PC-9 (cell line): ENCODE measurements at regions not wholly inside any gene's neighbourhood (a gene's known extent, or its start where the extent isn't known, plus 50 kb on each side); places are given as distances from the start of the nearest gene placed in this dataset.

ENCODE experiments used
- BruUV-seq: library from RNA; stranded (reverse); fragments of 400-500 nt; replicated peaks from 2 replicates; lab custom pipeline; 2021; lab: Mats Ljungman, UMichigan
- CTCF ChIA-PET: fragments of 300-600 bp; sonication (Branson Sonifier 250); formaldehyde crosslinking; loops from one replicate; lab custom pipeline; 2022; ENCODE audit warnings: antibody characterized with exemption; lab: Charles Lee
- POLR2A ChIA-PET: fragments of 300-600 bp; sonication (Branson Sonifier 250); formaldehyde crosslinking; loops from one replicate; lab custom pipeline; 2022; ENCODE audit warnings: antibody characterized with exemption; ENCODE audit not compliant: unreplicated experiment; lab: Charles Lee
- DNase-seq, 2 experiments: peaks; one replicate each; pipeline versions ENCODE4 v3.0.0 to v3.0.0-alpha.2; 2015 to 2022; ENCODE audit warnings: mixed read lengths in 1 of 2
- H2AFZ ChIP-seq: fragments of 200-600 bp; sonication (generic); 2 replicates; pipeline ENCODE4 v1.8.1; 2017; ENCODE audit warnings: antibody characterized with exemption
- H3F3A ChIP-seq: fragments of 200-600 bp; sonication (generic); 2 replicates; pipeline ENCODE4 v1.8.1; 2017; ENCODE audit warnings: antibody characterized with exemption, mild to moderate bottlenecking, low read depth; ENCODE audit not compliant: insufficient read depth
- H3K27ac ChIP-seq: fragments of 200-600 bp; sonication (generic); 2 replicates; pipeline ENCODE4 v1.6.1; 2016; ENCODE audit warnings: mixed run types
- H3K27me3 ChIP-seq: fragments of 200-600 bp; sonication (generic); 2 replicates; pipeline ENCODE4 v1.6.1; 2016; ENCODE audit warnings: low read depth, mixed run types; ENCODE audit not compliant: insufficient read depth
- H3K36me3 ChIP-seq: fragments of 200-600 bp; sonication (generic); 2 replicates; pipeline ENCODE4 v1.6.1; 2016; ENCODE audit warnings: low read depth, mixed run types
- H3K4me1 ChIP-seq: fragments of 200-600 bp; sonication (generic); replicated peaks from 2 replicates; pipeline ENCODE4 v1.6.1; 2016; ENCODE audit warnings: mixed run types; ENCODE audit not compliant: insufficient read depth
- H3K4me2 ChIP-seq: fragments of 200-600 bp; sonication (generic); 2 replicates; pipeline ENCODE4 v1.6.1; 2017; ENCODE audit warnings: mixed run types
- H3K4me3 ChIP-seq: fragments of 200-600 bp; sonication (generic); 2 replicates; pipeline ENCODE4 v1.6.1; 2016; ENCODE audit warnings: mixed run types
- H3K79me2 ChIP-seq: fragments of 200-600 bp; sonication (generic); 2 replicates; pipeline ENCODE4 v1.6.1; 2017; ENCODE audit warnings: low read depth, mixed run types
- H3K9me2 ChIP-seq: fragments of 200-600 bp; sonication (generic); 2 replicates; pipeline ENCODE4 v1.8.1; 2017; ENCODE audit warnings: mild to moderate bottlenecking; ENCODE audit not compliant: insufficient read depth
- H3K9me3 ChIP-seq: fragments of 200-600 bp; sonication (generic); 2 replicates; pipeline ENCODE4 v1.8.1; 2016; ENCODE audit warnings: low read depth; ENCODE audit not compliant: insufficient read depth
- H4K20me1 ChIP-seq: fragments of 200-600 bp; sonication (generic); 2 replicates; pipeline ENCODE4 v1.8.1; 2017; ENCODE audit not compliant: insufficient read depth
- EZH2 ChIP-seq: fragments of 200-600 bp; sonication (generic); IDR thresholded peaks from 2 replicates; pipeline ENCODE4 v1.8.0; 2017; ENCODE audit warnings: antibody characterized with exemption, low read depth
- intact Hi-C: fragments of 100-400 bp; cut with micrococcal nuclease; formaldehyde crosslinking; loops from one replicate; pipeline ENCODE4 v1.10.0; 2022; ENCODE audit not compliant: unreplicated experiment
- TF ChIP-seq, protein P1 (sequence below): fragments of 200-600 bp; sonication (generic); conservative IDR thresholded peaks from 2 replicates; pipeline ENCODE4 v1.6.1; 2017; ENCODE audit warnings: mixed run types, antibody characterized with exemption, mild to moderate bottlenecking, moderate library complexity

DNA sequence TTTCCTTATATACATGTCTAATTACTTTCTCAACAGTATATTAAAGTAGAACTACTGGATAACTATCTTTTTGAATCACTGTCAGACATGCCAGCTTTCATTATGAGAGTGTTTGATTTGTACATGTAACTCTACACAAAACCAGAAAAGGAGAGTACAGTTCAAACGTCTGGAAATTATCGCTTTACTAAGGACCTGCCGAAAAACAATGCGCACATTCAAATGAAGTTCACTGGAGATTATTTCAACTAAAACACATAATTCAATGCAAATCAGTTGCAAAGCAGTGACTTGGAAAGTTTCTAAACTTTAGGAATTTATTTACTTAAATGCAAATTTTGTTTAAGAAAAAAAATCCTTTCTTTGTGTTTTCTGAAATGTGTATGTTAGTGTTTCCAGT is 942.5 kb downstream of the EFNA5 start:
- no peaks in the 10 kb centered on the region for H4K20me1 ChIP-seq
- H3K36me3 ChIP-seq, result no peaks in the 10 kb centered on the region
- no peaks in the 10 kb centered on the region for H3K9me2 ChIP-seq
- H3F3A ChIP-seq, result no peaks in the 10 kb centered on the region
- TF ChIP-seq, protein P1, sequence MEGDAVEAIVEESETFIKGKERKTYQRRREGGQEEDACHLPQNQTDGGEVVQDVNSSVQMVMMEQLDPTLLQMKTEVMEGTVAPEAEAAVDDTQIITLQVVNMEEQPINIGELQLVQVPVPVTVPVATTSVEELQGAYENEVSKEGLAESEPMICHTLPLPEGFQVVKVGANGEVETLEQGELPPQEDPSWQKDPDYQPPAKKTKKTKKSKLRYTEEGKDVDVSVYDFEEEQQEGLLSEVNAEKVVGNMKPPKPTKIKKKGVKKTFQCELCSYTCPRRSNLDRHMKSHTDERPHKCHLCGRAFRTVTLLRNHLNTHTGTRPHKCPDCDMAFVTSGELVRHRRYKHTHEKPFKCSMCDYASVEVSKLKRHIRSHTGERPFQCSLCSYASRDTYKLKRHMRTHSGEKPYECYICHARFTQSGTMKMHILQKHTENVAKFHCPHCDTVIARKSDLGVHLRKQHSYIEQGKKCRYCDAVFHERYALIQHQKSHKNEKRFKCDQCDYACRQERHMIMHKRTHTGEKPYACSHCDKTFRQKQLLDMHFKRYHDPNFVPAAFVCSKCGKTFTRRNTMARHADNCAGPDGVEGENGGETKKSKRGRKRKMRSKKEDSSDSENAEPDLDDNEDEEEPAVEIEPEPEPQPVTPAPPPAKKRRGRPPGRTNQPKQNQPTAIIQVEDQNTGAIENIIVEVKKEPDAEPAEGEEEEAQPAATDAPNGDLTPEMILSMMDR, result no peak
- no peak for TF ChIP-seq EZH2
- no peak overlapping the region for H3K4me2 ChIP-seq
- H3K27ac ChIP-seq, result no peak overlapping the region
- intact Hi-C loops, result no loop called here
- no peaks in the 10 kb centered on the region for H3K9me3 ChIP-seq
- ChIA-PET POLR2A (no interaction called here), CTCF (no interaction called here)
- H3K4me1 ChIP-seq, result no peaks in the 10 kb centered on the region
- H3K79me2 ChIP-seq, result no peaks in the 10 kb centered on the region
- no peak overlapping the region for H2AFZ ChIP-seq
- no peak for DNase-seq
- no TSS peak for BruUV-seq
- no peaks in the 10 kb centered on the region for H3K27me3 ChIP-seq
- H3K4me3 ChIP-seq, result no peak overlapping the region

- Histone ChIP-seq H2AFZ (no peak overlapping the region), H3K79me2 (no peaks in the 10 kb centered on the region), H3F3A (no peaks in the 10 kb centered on the region), H3K9me3 (no peaks in the 10 kb centered on the region), H3K4me3 (no peak overlapping the region), H3K9me2 (no peaks in the 10 kb centered on the region), H4K20me1 (no peaks in the 10 kb centered on the region), H3K4me1 (no peaks in the 10 kb centered on the region), H3K27me3 (no peaks in the 10 kb centered on the region), H3K4me2 (no peak overlapping the region), H3K27ac (no peak overlapping the region), H3K36me3 (no peaks in the 10 kb centered on the region)
- intact Hi-C loops, result no loop called here
- no peak for DNase-seq
- no TSS peak for BruUV-seq
- TF ChIP-seq, protein P1, result no peak
- TF ChIP-seq EZH2, result no peak
- CTCF ChIA-PET, result no interaction called here
- POLR2A ChIA-PET, result no interaction called here
These were observed 943.7 kb downstream of the EFNA5 start for GRCh38 chr5:106727071-106727470.

DNA sequence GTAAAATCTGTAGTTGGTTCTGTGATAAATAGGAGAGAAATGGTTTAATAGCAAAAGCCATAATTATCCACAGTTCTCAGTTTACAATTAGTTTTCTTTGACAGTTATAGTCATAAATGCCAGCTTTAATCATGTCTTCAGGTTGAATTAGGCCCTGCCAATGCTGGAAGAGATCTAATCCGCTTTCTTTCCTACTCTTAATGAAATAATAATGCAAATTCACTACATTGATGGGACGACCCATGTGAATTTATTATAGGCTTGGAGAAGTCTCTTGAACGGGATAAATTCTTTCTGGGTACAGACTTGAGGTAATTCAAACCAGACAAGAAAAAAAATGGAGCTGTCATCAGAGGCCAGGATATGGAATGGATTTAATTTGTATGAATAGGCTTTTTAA is 950.4 kb downstream of the EFNA5 start:
- Histone ChIP-seq H3K27me3 (no peaks in the 10 kb centered on the region), H3K4me2 (no peak overlapping the region), H2AFZ (no peak overlapping the region), H4K20me1 (no peaks in the 10 kb centered on the region), H3K79me2 (no peaks in the 10 kb centered on the region), H3F3A (no peaks in the 10 kb centered on the region), H3K9me2 (no peaks in the 10 kb centered on the region), H3K4me1 (no peaks in the 10 kb centered on the region), H3K9me3 (no peaks in the 10 kb centered on the region), H3K4me3 (no peak overlapping the region), H3K36me3 (no peaks in the 10 kb centered on the region), H3K27ac (no peak overlapping the region)
- TF ChIP-seq, protein P1, result no peak
- no peak for TF ChIP-seq EZH2
- DNase-seq, result no peak
- ChIA-PET CTCF (no interaction called here), POLR2A (no interaction called here)
- no TSS peak for BruUV-seq
- intact Hi-C loops, result no loop called here
